GM13977 (cell line): ENCODE measurements at regions not wholly inside any gene's neighbourhood (a gene's known extent, or its start where the extent isn't known, plus 50 kb on each side); places are given as distances from the start of the nearest gene placed in this dataset.

Experiments used
- DNase-seq: peaks from one replicate; pipeline ENCODE4 v3.0.0; 2012; ENCODE audit warnings: low spot score
- in situ Hi-C: fragments of 300-500 bp; cut with MboI; formaldehyde crosslinking; loops from one replicate; pipeline ENCODE4 v1.12.0; 2022; ENCODE audit warnings: low sequenced_read_pairs, low pct_unique_long_range_greater_than_20kb, mixed read lengths, inconsistent platforms; ENCODE audit not compliant: unreplicated experiment
- TF ChIP-seq, protein P1 (sequence below): IDR thresholded peaks from 2 replicates; pipeline ENCODE4 v1.5.1; 2012; ENCODE audit warnings: mild to moderate bottlenecking, control low read depth; ENCODE audit not compliant: insufficient read depth; ENCODE audit errors: extremely low read depth, missing control alignments

DNA sequence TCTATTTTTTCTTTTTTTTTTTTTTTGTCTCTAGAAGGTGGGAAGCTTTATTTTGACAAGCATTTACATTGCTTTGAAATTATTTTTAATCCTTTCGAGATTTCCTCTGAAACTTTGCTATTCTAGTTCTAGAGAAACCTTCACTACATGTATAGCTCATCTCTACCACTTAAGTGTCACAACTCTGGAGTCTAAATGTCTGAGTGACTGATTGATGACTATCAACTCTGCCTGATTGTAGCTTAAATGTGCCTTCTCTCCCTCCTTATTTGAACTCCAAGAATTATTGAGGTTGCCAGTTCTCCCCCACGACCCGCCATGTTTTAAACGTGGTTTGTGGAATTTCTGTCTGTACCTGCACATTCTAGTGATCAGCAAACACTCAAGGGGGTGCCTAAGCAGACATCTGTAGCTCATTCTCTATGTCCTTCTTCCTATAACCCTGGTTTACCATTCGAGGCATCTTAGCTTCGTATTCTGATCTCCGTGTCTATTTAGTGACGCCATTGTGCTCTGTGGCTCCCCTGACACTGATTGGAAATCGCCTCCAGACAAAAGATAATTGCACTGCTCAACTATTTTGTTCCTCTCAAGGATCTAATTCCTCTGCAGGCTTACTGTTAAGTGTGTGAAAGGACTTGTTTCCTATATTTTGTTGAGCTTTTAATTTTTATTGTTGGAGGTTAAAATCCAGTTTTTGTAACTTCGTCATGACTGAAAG is 1570.6 kb downstream of the BRINP3 start:
- no peak for DNase-seq
- TF ChIP-seq, protein P1, sequence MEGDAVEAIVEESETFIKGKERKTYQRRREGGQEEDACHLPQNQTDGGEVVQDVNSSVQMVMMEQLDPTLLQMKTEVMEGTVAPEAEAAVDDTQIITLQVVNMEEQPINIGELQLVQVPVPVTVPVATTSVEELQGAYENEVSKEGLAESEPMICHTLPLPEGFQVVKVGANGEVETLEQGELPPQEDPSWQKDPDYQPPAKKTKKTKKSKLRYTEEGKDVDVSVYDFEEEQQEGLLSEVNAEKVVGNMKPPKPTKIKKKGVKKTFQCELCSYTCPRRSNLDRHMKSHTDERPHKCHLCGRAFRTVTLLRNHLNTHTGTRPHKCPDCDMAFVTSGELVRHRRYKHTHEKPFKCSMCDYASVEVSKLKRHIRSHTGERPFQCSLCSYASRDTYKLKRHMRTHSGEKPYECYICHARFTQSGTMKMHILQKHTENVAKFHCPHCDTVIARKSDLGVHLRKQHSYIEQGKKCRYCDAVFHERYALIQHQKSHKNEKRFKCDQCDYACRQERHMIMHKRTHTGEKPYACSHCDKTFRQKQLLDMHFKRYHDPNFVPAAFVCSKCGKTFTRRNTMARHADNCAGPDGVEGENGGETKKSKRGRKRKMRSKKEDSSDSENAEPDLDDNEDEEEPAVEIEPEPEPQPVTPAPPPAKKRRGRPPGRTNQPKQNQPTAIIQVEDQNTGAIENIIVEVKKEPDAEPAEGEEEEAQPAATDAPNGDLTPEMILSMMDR: no peak
- in situ Hi-C loops: no loop called here

DNA sequence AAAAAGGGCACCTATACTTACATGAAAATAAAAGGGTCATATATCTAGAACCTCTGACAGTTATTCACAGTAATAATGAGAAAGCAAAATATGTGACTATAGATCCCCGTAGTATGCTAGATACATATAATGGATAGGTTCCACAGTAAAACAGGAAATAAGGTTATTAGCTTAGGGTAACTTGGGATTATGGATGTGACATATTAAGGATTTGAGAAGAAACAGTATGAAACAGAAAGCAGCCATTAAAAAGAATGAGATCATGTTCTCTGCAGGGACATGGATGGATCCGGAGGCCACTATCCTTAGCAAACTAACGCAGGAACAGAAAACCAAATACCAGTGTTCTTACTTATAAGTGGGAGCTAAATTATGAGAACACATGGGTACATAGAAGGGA is 1547.3 kb downstream of the BRINP3 start:
- in situ Hi-C loops: no loop called here
- no peak for DNase-seq
- TF ChIP-seq, protein P1: no peak

DNA sequence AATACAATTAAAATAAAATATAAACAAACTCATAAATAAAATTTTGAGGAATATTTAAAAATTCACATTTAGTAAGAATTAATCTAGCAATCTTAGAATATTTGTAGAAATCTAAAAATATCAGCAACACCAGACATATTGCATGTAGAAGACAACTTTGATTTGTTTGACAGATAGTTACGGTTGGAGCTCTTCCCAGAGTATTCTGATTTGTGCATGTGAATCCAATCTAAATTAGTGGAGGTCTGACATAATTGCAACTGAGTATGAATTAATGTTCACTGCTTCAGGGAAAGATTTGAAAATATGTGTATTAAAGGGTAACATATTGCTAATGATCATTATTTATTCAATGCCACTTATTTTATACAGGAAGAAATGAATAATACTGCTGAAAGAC is 1546.2 kb downstream of the BRINP3 start:
- TF ChIP-seq, protein P1: no peak
- DNase-seq: no peak
- in situ Hi-C loops: no loop called here

DNA sequence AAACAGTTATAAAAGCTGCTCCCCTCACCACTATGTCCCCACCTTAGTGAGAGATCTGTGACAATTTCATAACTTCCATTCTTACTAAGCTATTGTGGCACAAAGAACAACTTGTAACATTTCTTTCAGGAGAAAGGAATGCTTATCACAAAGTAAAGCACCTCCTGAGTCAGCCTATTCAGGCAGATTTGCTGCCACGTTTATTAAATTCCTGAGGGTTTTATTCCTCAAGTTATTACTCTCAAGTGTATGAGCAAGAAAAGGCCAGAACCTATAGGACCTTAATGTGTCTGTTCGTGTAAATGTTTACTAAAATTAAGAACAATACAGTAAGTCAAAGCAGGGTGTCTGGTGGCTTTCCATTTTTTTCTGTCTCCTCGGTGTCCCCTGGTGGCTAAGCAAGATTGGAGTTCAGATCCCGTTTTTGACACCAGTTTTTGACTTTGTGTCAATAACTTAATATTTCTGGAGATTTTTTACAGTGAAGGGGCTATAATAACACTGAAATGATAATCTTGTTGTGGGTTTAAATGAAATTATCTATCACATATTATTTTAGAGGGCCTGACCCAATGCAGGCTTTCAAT is 1539.6 kb downstream of the BRINP3 start:
- no peak for DNase-seq
- TF ChIP-seq, protein P1: no peak
- in situ Hi-C loops: no loop called here

DNA sequence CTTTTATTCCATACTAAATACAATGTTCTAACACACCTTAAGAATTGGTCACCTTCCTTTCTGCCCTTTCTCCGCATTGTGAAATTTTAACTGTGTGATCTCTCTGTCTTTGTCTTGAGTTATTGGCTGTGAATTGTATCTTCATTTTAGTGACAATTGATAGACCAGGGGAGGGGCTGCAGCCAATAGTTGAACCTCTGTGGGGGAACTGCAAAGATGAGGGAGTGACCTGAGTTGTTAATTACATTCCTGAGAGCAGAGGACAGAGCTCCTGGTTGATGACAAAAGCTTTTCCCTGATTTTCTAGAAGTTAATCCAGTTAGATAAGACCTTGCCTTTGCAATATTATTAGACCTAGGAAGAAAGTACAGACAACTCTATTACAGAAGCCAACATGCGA is 1535.7 kb downstream of the BRINP3 start:
- DNase-seq: no peak
- in situ Hi-C loops: no loop called here
- TF ChIP-seq, protein P1: no peak

DNA sequence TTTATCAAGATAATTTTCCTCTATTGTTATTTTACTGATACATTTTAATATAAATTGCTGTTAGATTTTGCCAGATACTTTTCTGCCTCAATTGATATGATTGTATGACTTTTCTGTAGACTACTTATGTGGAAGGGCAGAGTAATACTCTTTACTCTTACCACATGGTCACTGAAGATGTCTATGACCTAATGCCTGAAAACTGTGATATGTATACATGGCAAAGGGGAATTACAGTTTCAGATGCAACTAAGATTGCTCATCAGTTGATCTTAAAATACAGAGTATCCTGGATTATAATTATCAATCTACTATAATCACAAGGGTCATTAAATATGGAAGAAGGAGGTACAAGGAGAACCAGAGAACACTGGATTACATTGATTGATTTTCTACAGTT is 1528.0 kb downstream of the BRINP3 start:
- in situ Hi-C loops: no loop called here
- TF ChIP-seq, protein P1: no peak
- DNase-seq: no peak
